ENCODE measurements at regions not wholly inside any gene's neighbourhood (a gene's known extent, or its start where the extent isn't known, plus 50 kb on each side); places are given as distances from the start of the nearest gene placed in this dataset.

- no peaks in the 10 kb centered on the region for H3K9me3 ChIP-seq (ENCODE audit: control insufficient read depth, low read length)
- H3K23ac ChIP-seq (ENCODE audit: low read length in 2 of 2) = no peak overlapping the region
- no peak overlapping the region for H3K18ac ChIP-seq (ENCODE audit: low read depth in 1 of 2, low read length in 2 of 2)
- 97% methylated on average over 2 of the region's 2 CpGs for WGBS
- H3K27ac ChIP-seq (ENCODE audit: low read length, poor library complexity, severe bottlenecking) = peak overlapping the region; percentile 92
- H3K14ac ChIP-seq (ENCODE audit: low read length in 2 of 2) = no peak overlapping the region
- no peak overlapping the region for H2BK120ac ChIP-seq (ENCODE audit: low read depth, low read length)
- no peaks in the 10 kb centered on the region for H3K79me1 ChIP-seq (replicated peaks; ENCODE audit: low read length, poor library complexity, severe bottlenecking)
- no peaks in the 10 kb centered on the region for H3K36me3 ChIP-seq (ENCODE audit: control insufficient read depth in 1 of 2, insufficient read depth in 2 of 2, low read depth in 1 of 2, low read length in 2 of 2)
- peaks cover 0 to under 1% of the 10 kb centered on the region in 2 experiments for H3K27me3 ChIP-seq (ENCODE audit: control insufficient read depth in 1 of 2, insufficient read depth in 1 of 2, low read length in 2 of 2)
- H3K4me3 ChIP-seq (ENCODE audit: insufficient read depth in 1 of 2, low read depth in 1 of 2, low read length in 2 of 2) = no peak overlapping the region
- no peak overlapping the region for H4K8ac ChIP-seq (ENCODE audit: low read length)
- peak overlapping the region in 1 of 2 experiments; percentile 6 for H3K4ac ChIP-seq (ENCODE audit: low read depth in 1 of 2, low read length in 2 of 2)
- H3K9ac ChIP-seq (ENCODE audit: low read length) = no peak overlapping the region
- H2AFZ ChIP-seq (ENCODE audit: low read depth, low read length) = no peak overlapping the region
- no peak overlapping the region for H3K4me2 ChIP-seq (ENCODE audit: low read length, poor library complexity, severe bottlenecking)
- H2BK5ac ChIP-seq (ENCODE audit: low read depth, low read length, poor library complexity, severe bottlenecking) = no peak overlapping the region
- no peak overlapping the region for H2AK5ac ChIP-seq (ENCODE audit: low read length, severe bottlenecking)
- DNase-seq = no peak
- H2BK12ac ChIP-seq (ENCODE audit: low read length in 2 of 2) = peak overlapping the region; percentile 15 to 96
- no peak overlapping the region for H4K91ac ChIP-seq (ENCODE audit: low read length)
- H2BK15ac ChIP-seq (ENCODE audit: low read depth, poor library complexity, severe bottlenecking) = no peak overlapping the region
- H3K4me1 ChIP-seq (ENCODE audit: control insufficient read depth, insufficient read depth, low read depth, low read length) = peaks cover 22% of the 10 kb centered on the region
Observed at GRCh38 chr3:55331524-55331923, 155.6 kb downstream of the WNT5A start.

GRCh38 chr3:55330756-55331155, 156.3 kb downstream of the WNT5A start:
- Histone ChIP-seq H3K4me2 (ENCODE audit: low read length, poor library complexity, severe bottlenecking) (no peak overlapping the region), H2BK5ac (ENCODE audit: low read depth, low read length, poor library complexity, severe bottlenecking) (no peak overlapping the region), H3K14ac (ENCODE audit: low read length in 2 of 2) (no peak overlapping the region), H2AFZ (ENCODE audit: low read depth, low read length) (no peak overlapping the region), H3K4ac (ENCODE audit: low read depth in 1 of 2, low read length in 2 of 2) (no peak overlapping the region), H3K9me3 (ENCODE audit: control insufficient read depth, low read length) (no peaks in the 10 kb centered on the region), H3K27me3 (ENCODE audit: control insufficient read depth in 1 of 2, insufficient read depth in 1 of 2, low read length in 2 of 2) (no peaks in the 10 kb centered on the region), H2AK5ac (ENCODE audit: low read length, severe bottlenecking) (no peak overlapping the region), H3K27ac (ENCODE audit: low read length, poor library complexity, severe bottlenecking) (peak overlapping the region; percentile 92), H4K8ac (ENCODE audit: low read length) (no peak overlapping the region), H3K4me3 (ENCODE audit: insufficient read depth in 1 of 2, low read depth in 1 of 2, low read length in 2 of 2) (no peak overlapping the region), H4K91ac (ENCODE audit: low read length) (no peak overlapping the region), H2BK120ac (ENCODE audit: low read depth, low read length) (no peak overlapping the region), H2BK12ac (ENCODE audit: low read length in 2 of 2) (no peak overlapping the region), H3K23ac (ENCODE audit: low read length in 2 of 2) (no peak overlapping the region), H3K79me1 (replicated peaks; ENCODE audit: low read length, poor library complexity, severe bottlenecking) (no peaks in the 10 kb centered on the region), H2BK15ac (ENCODE audit: low read depth, poor library complexity, severe bottlenecking) (no peak overlapping the region), H3K4me1 (ENCODE audit: control insufficient read depth, insufficient read depth, low read depth, low read length) (peaks cover 22% of the 10 kb centered on the region), H3K9ac (ENCODE audit: low read length) (peak overlapping the region; percentile 78), H3K36me3 (ENCODE audit: control insufficient read depth in 1 of 2, insufficient read depth in 2 of 2, low read depth in 1 of 2, low read length in 2 of 2) (no peaks in the 10 kb centered on the region), H3K18ac (ENCODE audit: low read depth in 1 of 2, low read length in 2 of 2) (no peak overlapping the region)
- peak; percentile 70 for DNase-seq
- WGBS = no CpG with 5 or more reads among the region's 3 CpGs

- no peak overlapping the region for H2BK15ac ChIP-seq (ENCODE audit: low read depth, poor library complexity, severe bottlenecking)
- H2AFZ ChIP-seq (ENCODE audit: low read depth, low read length) = no peak overlapping the region
- H3K4me2 ChIP-seq (ENCODE audit: low read length, poor library complexity, severe bottlenecking) = no peak overlapping the region
- H3K18ac ChIP-seq (ENCODE audit: low read depth in 1 of 2, low read length in 2 of 2) = no peak overlapping the region
- H4K8ac ChIP-seq (ENCODE audit: low read length) = no peak overlapping the region
- no peak overlapping the region for H2BK120ac ChIP-seq (ENCODE audit: low read depth, low read length)
- no peak overlapping the region for H2BK5ac ChIP-seq (ENCODE audit: low read depth, low read length, poor library complexity, severe bottlenecking)
- DNase-seq = peak; percentile 96
- H2AK5ac ChIP-seq (ENCODE audit: low read length, severe bottlenecking) = no peak overlapping the region
- no peak overlapping the region for H3K14ac ChIP-seq (ENCODE audit: low read length in 2 of 2)
- H4K91ac ChIP-seq (ENCODE audit: low read length) = no peak overlapping the region
- peaks cover 22% of the 10 kb centered on the region for H3K4me1 ChIP-seq (ENCODE audit: control insufficient read depth, insufficient read depth, low read depth, low read length)
- peak overlapping the region; percentile 78 for H3K9ac ChIP-seq (ENCODE audit: low read length)
- peak overlapping the region in 1 of 2 experiments; percentile 22 for H3K4me3 ChIP-seq (ENCODE audit: insufficient read depth in 1 of 2, low read depth in 1 of 2, low read length in 2 of 2)
- no peaks in the 10 kb centered on the region for H3K36me3 ChIP-seq (ENCODE audit: control insufficient read depth in 1 of 2, insufficient read depth in 2 of 2, low read depth in 1 of 2, low read length in 2 of 2)
- 19% methylated on average over 1 of the region's 4 CpGs for WGBS
- no peak overlapping the region for H3K4ac ChIP-seq (ENCODE audit: low read depth in 1 of 2, low read length in 2 of 2)
- H2BK12ac ChIP-seq (ENCODE audit: low read length in 2 of 2) = no peak overlapping the region
- peak overlapping the region; percentile 92 for H3K27ac ChIP-seq (ENCODE audit: low read length, poor library complexity, severe bottlenecking)
- H3K9me3 ChIP-seq (ENCODE audit: control insufficient read depth, low read length) = no peaks in the 10 kb centered on the region
- no peak overlapping the region for H3K23ac ChIP-seq (ENCODE audit: low read length in 2 of 2)
- H3K27me3 ChIP-seq (ENCODE audit: control insufficient read depth in 1 of 2, insufficient read depth in 1 of 2, low read length in 2 of 2) = no peaks in the 10 kb centered on the region
- H3K79me1 ChIP-seq (replicated peaks; ENCODE audit: low read length, poor library complexity, severe bottlenecking) = no peaks in the 10 kb centered on the region
Observed at GRCh38 chr3:55330355-55330754, 156.8 kb downstream of the WNT5A start.

- WGBS = no CpG with 5 or more reads among the region's 1 CpG
- H2BK120ac ChIP-seq (ENCODE audit: low read depth, low read length) = no peak overlapping the region
- no peak overlapping the region for H3K4me2 ChIP-seq (ENCODE audit: low read length, poor library complexity, severe bottlenecking)
Observed at GRCh38 chr3:55329849-55330248, 157.3 kb downstream of the WNT5A start.

More at GRCh38 chr3:55329849-55330248, 157.3 kb downstream of the WNT5A start:
- DNase-seq = peak; percentile 90
- no peaks in the 10 kb centered on the region for H3K27me3 ChIP-seq (ENCODE audit: control insufficient read depth in 1 of 2, insufficient read depth in 1 of 2, low read length in 2 of 2)
- no peak overlapping the region for H2AFZ ChIP-seq (ENCODE audit: low read depth, low read length)
- H4K8ac ChIP-seq (ENCODE audit: low read length) = no peak overlapping the region
- H3K4ac ChIP-seq (ENCODE audit: low read depth in 1 of 2, low read length in 2 of 2) = no peak overlapping the region
- H3K79me1 ChIP-seq (replicated peaks; ENCODE audit: low read length, poor library complexity, severe bottlenecking) = no peaks in the 10 kb centered on the region
- H2BK12ac ChIP-seq (ENCODE audit: low read length in 2 of 2) = no peak overlapping the region
- peaks cover 22% of the 10 kb centered on the region for H3K4me1 ChIP-seq (ENCODE audit: control insufficient read depth, insufficient read depth, low read depth, low read length)
- no peak overlapping the region for H2BK15ac ChIP-seq (ENCODE audit: low read depth, poor library complexity, severe bottlenecking)
- H3K36me3 ChIP-seq (ENCODE audit: control insufficient read depth in 1 of 2, insufficient read depth in 2 of 2, low read depth in 1 of 2, low read length in 2 of 2) = no peaks in the 10 kb centered on the region
- H3K9ac ChIP-seq (ENCODE audit: low read length) = peak overlapping the region; percentile 78
- no peak overlapping the region for H4K91ac ChIP-seq (ENCODE audit: low read length)
- no peak overlapping the region for H2BK5ac ChIP-seq (ENCODE audit: low read depth, low read length, poor library complexity, severe bottlenecking)
- no peak overlapping the region for H3K14ac ChIP-seq (ENCODE audit: low read length in 2 of 2)
- peak overlapping the region; percentile 92 for H3K27ac ChIP-seq (ENCODE audit: low read length, poor library complexity, severe bottlenecking)
- no peak overlapping the region for H3K23ac ChIP-seq (ENCODE audit: low read length in 2 of 2)
- no peak overlapping the region for H2AK5ac ChIP-seq (ENCODE audit: low read length, severe bottlenecking)
- no peak overlapping the region for H3K18ac ChIP-seq (ENCODE audit: low read depth in 1 of 2, low read length in 2 of 2)
- H3K9me3 ChIP-seq (ENCODE audit: control insufficient read depth, low read length) = no peaks in the 10 kb centered on the region
- H3K4me3 ChIP-seq (ENCODE audit: insufficient read depth in 1 of 2, low read depth in 1 of 2, low read length in 2 of 2) = peak overlapping the region in 1 of 2 experiments; percentile 22

Data from mesenchymal stem cell (in vitro differentiated cells and primary cell).